DMS79 (cell line): ENCODE measurements at regions not wholly inside any gene's neighbourhood (a gene's known extent, or its start where the extent isn't known, plus 50 kb on each side); places are given as distances from the start of the nearest gene placed in this dataset.
A peak's percentile ranks its signal among the peaks of the same experiment; 100 is the strongest.

Experiments used
- DNase-seq: peaks from one replicate; lab custom pipeline; 2025; lab: John Stamatoyannopoulos, UW

DNA sequence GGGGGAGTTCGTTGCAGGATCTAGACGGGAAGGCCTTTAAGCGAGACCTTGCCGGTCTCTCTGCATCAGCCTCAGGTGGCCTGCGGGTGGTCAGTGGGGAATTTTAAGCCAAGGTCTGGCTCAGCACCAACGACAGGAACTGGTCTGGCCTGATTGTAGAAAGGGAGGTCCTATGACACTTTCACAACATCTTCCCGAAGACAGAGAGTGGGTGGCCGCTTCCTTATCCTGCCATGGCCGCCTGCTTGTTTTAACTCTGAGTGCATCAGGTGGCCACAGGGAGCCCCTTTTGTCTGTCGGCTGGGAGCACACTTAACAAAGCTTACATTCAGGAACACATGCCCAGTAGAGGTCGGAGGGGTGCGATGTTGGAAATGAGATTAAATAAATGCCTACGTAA is 363.7 kb upstream of the MYT1L start:
- no peak for DNase-seq

- DNase-seq, result no peak
Observed at GRCh38 chr2:2692599-2693389, 361.7 kb upstream of the MYT1L start.

DNA sequence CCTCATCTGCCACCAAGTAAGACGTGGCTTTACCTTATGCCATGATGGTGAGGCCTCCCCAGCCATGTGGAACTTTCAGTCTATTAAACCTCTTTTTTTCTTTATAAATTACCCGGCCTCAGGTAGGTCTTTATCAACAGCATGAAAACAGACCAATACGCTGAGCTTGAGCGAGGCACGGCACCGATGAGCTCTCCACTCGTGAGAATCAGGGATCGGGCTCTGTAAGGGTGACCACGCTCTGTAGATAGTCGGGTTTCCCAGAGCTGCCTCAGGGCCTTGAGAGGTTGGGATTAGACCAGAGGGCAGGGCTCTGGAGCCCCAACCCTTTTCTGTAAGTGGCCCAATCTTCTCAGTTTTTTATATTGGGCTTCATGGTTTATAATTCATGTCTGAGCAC is 360.3 kb upstream of the MYT1L start:
- DNase-seq, result no peak

DNA sequence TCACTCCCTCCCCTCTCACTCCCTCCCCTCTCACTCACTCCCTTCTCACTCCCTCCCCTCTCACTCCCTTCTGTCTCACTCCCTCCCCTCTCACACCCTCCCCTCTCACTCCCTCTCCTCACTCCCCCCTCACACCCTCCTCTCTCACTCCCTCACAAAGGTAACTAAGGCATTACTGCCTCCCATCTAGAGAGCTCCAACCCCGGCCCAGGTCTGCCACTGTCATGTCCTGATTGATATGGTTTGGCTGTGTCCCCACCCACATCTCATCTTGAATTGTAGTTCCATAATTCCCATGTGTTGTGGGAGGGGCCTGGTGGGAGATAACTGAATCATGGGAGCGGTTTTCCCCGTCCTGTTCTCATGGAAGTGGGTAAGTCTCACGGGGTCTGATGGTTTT is 359.9 kb upstream of the MYT1L start:
- DNase-seq, result no peak

GRCh38 chr2:2689306-2689705 is 358.2 kb upstream of the MYT1L start:
- peak; percentile 78 for DNase-seq

DNA sequence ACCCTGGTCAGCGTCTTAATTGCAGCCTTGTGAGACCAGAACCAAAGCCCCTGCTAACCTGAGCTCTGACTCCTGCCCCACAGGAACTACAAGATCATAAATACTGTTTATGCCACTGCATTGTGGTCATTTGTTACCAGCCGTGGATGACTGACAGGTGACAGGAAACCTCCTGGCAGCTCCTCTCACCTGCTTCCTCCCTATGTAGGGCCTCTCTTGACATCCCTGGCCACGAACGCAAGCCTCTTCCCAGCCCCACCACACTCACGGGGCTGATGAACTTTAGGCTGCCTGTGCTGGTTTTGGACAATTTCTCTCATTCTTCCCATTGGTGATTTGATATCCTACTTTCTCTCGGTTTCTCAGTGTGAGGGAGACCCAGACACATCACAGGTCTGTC is 357.2 kb upstream of the MYT1L start:
- no peak for DNase-seq

DNA sequence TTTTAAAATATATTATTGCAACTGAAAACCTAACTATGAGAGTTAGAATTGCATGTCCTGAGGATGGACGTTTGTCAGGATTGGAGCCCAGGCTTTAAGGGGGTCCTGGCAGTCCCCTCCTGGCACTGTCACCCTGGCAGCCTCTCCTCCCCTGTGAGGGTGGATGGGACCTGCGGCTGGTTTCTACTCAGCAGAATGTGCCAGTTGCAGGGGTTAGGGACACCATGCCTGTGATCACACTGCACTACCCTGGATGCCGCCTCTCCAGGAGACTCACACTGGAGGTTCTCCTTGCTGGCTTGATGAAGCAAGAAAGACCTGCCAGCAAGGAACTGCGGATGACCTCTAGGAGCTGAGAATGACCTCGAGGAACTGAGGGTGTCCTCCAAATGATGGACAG is 356.7 kb upstream of the MYT1L start:
- DNase-seq, result no peak

- no peak for DNase-seq
Observed at GRCh38 chr2:2686222-2686621, 355.1 kb upstream of the MYT1L start.

GRCh38 chr2:2683606-2684224 is 352.6 kb upstream of the MYT1L start:
- peak; percentile 69 for DNase-seq

- no peak for DNase-seq
Observed at GRCh38 chr2:2682700-2683342, 351.7 kb upstream of the MYT1L start.

GRCh38 chr2:2681711-2682251 is 350.7 kb upstream of the MYT1L start:
- no peak for DNase-seq

DNA sequence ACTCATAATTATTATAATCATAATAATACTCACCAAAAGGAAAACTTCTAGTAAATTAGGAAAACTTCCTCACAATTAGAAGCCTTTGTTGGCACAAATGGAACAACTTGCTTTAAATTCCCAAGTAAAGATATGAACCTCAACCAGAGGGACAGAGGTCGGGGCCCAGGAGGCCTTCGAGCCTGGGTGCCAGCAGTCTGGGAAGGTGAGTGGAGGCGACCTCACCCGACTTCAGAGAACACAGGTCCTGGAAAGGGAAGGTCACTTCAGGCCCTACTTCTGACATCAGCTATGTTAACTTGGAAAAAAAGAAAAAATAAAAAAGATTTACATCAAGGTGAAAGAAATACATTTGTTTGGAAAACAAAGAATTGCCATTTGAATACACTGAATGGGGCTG is 350.0 kb upstream of the MYT1L start:
- DNase-seq, result no peak

- DNase-seq, result no peak
Observed at GRCh38 chr2:2674831-2675230, 343.8 kb upstream of the MYT1L start.

DNA sequence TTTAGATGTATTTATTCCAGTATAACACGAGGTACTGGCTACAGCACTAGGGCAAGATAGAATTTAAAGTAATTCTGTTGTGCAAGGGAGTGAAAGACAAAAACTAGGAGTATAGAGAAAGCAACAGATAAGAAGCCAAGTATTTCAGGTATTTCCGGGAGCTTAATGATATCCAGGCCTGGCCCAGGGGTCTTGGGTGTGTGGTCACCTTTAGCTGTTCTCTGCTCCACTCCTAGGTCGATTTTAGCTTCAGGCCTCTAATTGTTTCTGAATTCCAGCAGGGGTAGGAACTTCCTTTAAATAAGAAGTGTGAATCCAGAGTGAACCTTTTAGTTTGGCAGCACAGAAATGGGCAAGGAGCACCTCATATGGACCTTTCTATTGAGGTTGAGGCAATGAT is 342.3 kb upstream of the MYT1L start:
- DNase-seq, result no peak

- no peak for DNase-seq
Observed at GRCh38 chr2:2672249-2672648, 341.2 kb upstream of the MYT1L start.

DNA sequence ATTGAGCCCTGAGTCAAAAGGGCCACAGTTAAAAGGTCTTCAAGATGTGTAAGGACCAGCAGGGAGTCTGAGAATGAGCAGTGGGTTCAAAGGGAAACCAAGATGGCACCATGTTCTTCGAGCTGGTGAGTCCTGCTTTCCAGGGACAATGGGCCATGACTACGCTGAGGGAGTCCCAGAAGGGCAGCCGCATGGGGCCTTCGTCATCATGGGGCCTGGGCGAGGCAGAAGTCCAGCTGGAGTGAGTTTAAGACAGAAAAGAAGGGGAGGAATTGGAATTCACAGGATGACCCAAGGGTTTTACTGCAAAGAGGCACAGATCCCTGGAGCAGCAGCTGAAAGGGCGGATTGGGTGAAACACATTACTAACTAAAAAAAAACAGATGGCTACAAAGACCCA is 340.8 kb upstream of the MYT1L start:
- DNase-seq, result no peak

GRCh38 chr2:2669316-2669715 is 338.2 kb upstream of the MYT1L start:
- no peak for DNase-seq

- no peak for DNase-seq
Observed at GRCh38 chr2:2668681-2669265, 337.7 kb upstream of the MYT1L start.

- DNase-seq, result no peak
Observed at GRCh38 chr2:2667690-2668089, 336.6 kb upstream of the MYT1L start.

DNA sequence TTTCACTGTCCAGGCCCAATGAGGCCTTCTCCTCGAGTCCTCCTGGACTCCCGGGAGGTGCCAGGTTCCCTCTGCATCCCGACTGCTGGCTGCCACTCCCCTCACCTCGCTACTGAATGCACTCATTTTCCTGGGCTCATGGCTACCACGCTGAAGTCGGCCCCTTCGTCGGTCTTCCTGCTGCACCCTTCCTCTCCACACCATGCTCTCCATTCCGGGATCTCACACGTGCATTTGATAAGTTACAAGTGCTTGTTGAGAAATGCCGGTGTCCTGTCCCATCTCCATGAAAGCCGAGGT is 334.7 kb upstream of the MYT1L start:
- DNase-seq, result no peak

DNA sequence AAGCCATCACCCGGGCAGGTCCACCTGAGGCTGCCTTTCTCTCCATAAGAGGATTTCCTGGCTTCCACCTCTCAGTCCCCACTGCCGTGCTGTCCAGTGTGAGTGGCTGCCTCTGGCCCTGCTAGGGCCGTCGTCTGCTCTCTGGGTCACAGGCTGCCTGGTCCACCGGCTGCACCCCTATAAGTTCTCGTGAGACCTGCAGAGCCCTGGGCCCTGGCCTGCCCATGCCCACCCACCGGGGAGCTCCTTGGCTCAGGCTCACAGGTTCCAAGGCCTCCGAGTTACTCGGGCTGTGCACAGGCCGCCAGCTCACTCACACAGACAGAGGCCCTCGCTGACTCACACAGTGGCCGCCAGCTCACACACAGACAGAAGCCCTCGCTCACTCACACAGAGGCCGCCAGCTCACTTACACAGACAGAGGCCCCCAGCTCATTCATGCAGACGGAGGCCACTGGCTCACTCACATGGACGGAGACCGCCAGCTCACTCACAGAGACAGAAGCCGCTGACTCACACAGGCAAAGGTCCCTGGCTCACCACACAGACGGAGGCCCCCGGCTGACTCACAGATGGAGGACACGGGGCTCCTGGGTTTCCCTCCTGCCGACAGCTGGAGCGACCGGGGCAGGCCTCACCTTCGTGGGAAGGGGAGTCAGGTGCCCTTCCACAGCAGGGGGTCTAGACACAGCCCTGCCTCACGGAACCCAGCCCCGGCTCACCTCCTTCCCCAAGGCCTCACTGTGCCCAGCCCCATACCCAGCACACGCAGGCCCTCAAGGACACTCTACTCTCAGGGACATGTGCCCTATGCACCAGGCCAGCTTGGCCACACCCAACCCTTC is 334.1 kb upstream of the MYT1L start:
- DNase-seq, result no peak

- DNase-seq, result no peak
Observed at GRCh38 chr2:2663401-2664036, 332.4 kb upstream of the MYT1L start.
